PC-9 (cell line): ENCODE measurements at regions not wholly inside any gene's neighbourhood (a gene's known extent, or its start where the extent isn't known, plus 50 kb on each side); places are given as distances from the start of the nearest gene placed in this dataset.
"Not testable (repeated sequence)": the region's sequence is repeated elsewhere in the genome, so short reads cannot be mapped to it uniquely, and the experiment has no call there.

Experiments
- BruUV-seq: library from RNA; stranded (reverse); fragments of 400-500 nt; replicated peaks from 2 replicates; lab custom pipeline; 2021; lab: Mats Ljungman, UMichigan
- CTCF ChIA-PET: fragments of 300-600 bp; sonication (Branson Sonifier 250); formaldehyde crosslinking; loops from one replicate; lab custom pipeline; 2022; ENCODE audit warnings: antibody characterized with exemption; lab: Charles Lee
- POLR2A ChIA-PET: fragments of 300-600 bp; sonication (Branson Sonifier 250); formaldehyde crosslinking; loops from one replicate; lab custom pipeline; 2022; ENCODE audit warnings: antibody characterized with exemption; ENCODE audit not compliant: unreplicated experiment; lab: Charles Lee
- DNase-seq, 2 experiments: peaks; one replicate each; pipeline versions ENCODE4 v3.0.0 to v3.0.0-alpha.2; 2015 to 2022; ENCODE audit warnings: mixed read lengths in 1 of 2
- H2AFZ ChIP-seq: fragments of 200-600 bp; sonication (generic); 2 replicates; pipeline ENCODE4 v1.8.1; 2017; ENCODE audit warnings: antibody characterized with exemption
- H3F3A ChIP-seq: fragments of 200-600 bp; sonication (generic); 2 replicates; pipeline ENCODE4 v1.8.1; 2017; ENCODE audit warnings: antibody characterized with exemption, mild to moderate bottlenecking, low read depth; ENCODE audit not compliant: insufficient read depth
- H3K27ac ChIP-seq: fragments of 200-600 bp; sonication (generic); 2 replicates; pipeline ENCODE4 v1.6.1; 2016; ENCODE audit warnings: mixed run types
- H3K27me3 ChIP-seq: fragments of 200-600 bp; sonication (generic); 2 replicates; pipeline ENCODE4 v1.6.1; 2016; ENCODE audit warnings: low read depth, mixed run types; ENCODE audit not compliant: insufficient read depth
- H3K36me3 ChIP-seq: fragments of 200-600 bp; sonication (generic); 2 replicates; pipeline ENCODE4 v1.6.1; 2016; ENCODE audit warnings: low read depth, mixed run types
- H3K4me1 ChIP-seq: fragments of 200-600 bp; sonication (generic); replicated peaks from 2 replicates; pipeline ENCODE4 v1.6.1; 2016; ENCODE audit warnings: mixed run types; ENCODE audit not compliant: insufficient read depth
- H3K4me2 ChIP-seq: fragments of 200-600 bp; sonication (generic); 2 replicates; pipeline ENCODE4 v1.6.1; 2017; ENCODE audit warnings: mixed run types
- H3K4me3 ChIP-seq: fragments of 200-600 bp; sonication (generic); 2 replicates; pipeline ENCODE4 v1.6.1; 2016; ENCODE audit warnings: mixed run types
- H3K79me2 ChIP-seq: fragments of 200-600 bp; sonication (generic); 2 replicates; pipeline ENCODE4 v1.6.1; 2017; ENCODE audit warnings: low read depth, mixed run types
- H3K9me2 ChIP-seq: fragments of 200-600 bp; sonication (generic); 2 replicates; pipeline ENCODE4 v1.8.1; 2017; ENCODE audit warnings: mild to moderate bottlenecking; ENCODE audit not compliant: insufficient read depth
- H3K9me3 ChIP-seq: fragments of 200-600 bp; sonication (generic); 2 replicates; pipeline ENCODE4 v1.8.1; 2016; ENCODE audit warnings: low read depth; ENCODE audit not compliant: insufficient read depth
- H4K20me1 ChIP-seq: fragments of 200-600 bp; sonication (generic); 2 replicates; pipeline ENCODE4 v1.8.1; 2017; ENCODE audit not compliant: insufficient read depth
- CTCF ChIP-seq: fragments of 200-600 bp; sonication (generic); conservative IDR thresholded peaks from 2 replicates; pipeline ENCODE4 v1.6.1; 2017; ENCODE audit warnings: mixed run types, antibody characterized with exemption, mild to moderate bottlenecking, moderate library complexity
- EZH2 ChIP-seq: fragments of 200-600 bp; sonication (generic); IDR thresholded peaks from 2 replicates; pipeline ENCODE4 v1.8.0; 2017; ENCODE audit warnings: antibody characterized with exemption, low read depth
- intact Hi-C: fragments of 100-400 bp; cut with micrococcal nuclease; formaldehyde crosslinking; loops from one replicate; pipeline ENCODE4 v1.10.0; 2022; ENCODE audit not compliant: unreplicated experiment

GRCh38 chr3:127045435-127046045 lies 62.6 kb downstream of the PLXNA1 start:
- H3F3A ChIP-seq, result peaks cover 10% of the 10 kb centered on the region; the same call in 1 of the 2 replicates
- no peak for DNase-seq
- H3K4me1 ChIP-seq, result peaks cover 26% of the 10 kb centered on the region
- no peaks in the 10 kb centered on the region for H4K20me1 ChIP-seq
- H3K27ac ChIP-seq, result no peak overlapping the region
- H3K27me3 ChIP-seq, result peaks cover 4% of the 10 kb centered on the region; the same call in 1 of the 2 replicates
- no peaks in the 10 kb centered on the region for H3K36me3 ChIP-seq
- no TSS peak for BruUV-seq
- H3K4me2 ChIP-seq, result no peak overlapping the region
- POLR2A ChIA-PET, result interaction anchor here (0.5 kb wide), 1 partner anchor 473 kb away, joined by 4 read pairs; no protein-coding TSS in a partner anchor
- TF ChIP-seq CTCF (no peak), EZH2 (no peak)
- H3K9me2 ChIP-seq, result no peaks in the 10 kb centered on the region
- intact Hi-C loops, result no loop called here
- CTCF ChIA-PET, result interaction anchor here (0.6 to 1.0 kb wide), 2 partner anchors 28 to 650 kb away, joined by 3 to 11 read pairs; no protein-coding TSS in a partner anchor
- H3K4me3 ChIP-seq, result no peak overlapping the region
- H2AFZ ChIP-seq, result no peak overlapping the region
- no peaks in the 10 kb centered on the region for H3K79me2 ChIP-seq
- H3K9me3 ChIP-seq, result no peaks in the 10 kb centered on the region

GRCh38 chr3:127046690-127047089 lies 63.8 kb downstream of the PLXNA1 start:
- intact Hi-C loops, DNase-seq, H4K20me1 ChIP-seq, BruUV-seq, H2AFZ ChIP-seq, H3K79me2 ChIP-seq, H3K4me3 ChIP-seq, H3K9me3 ChIP-seq, H3K4me2 ChIP-seq, H3K36me3 ChIP-seq, H3F3A ChIP-seq, H3K27ac ChIP-seq, H3K27me3 ChIP-seq, H3K9me2 ChIP-seq, CTCF ChIA-PET: not testable (repeated sequence)
- H3K4me1 ChIP-seq, result peaks cover 26% of the 10 kb centered on the region
- POLR2A ChIA-PET, result interaction anchor here (0.6 kb wide), 1 partner anchor 29 kb away, joined by 17 read pairs; no protein-coding TSS in a partner anchor

- Histone ChIP-seq H3K4me2 (no peak overlapping the region), H3K9me3 (no peaks in the 10 kb centered on the region), H3F3A (peaks cover under 1% of the 10 kb centered on the region; the same call in 1 of the 2 replicates), H3K36me3 (no peaks in the 10 kb centered on the region), H2AFZ (no peak overlapping the region), H3K27ac (no peak overlapping the region), H3K79me2 (no peaks in the 10 kb centered on the region), H3K4me1 (peaks cover 6% of the 10 kb centered on the region), H4K20me1 (no peaks in the 10 kb centered on the region), H3K27me3 (peaks cover 9% of the 10 kb centered on the region; the same call in 1 of the 2 replicates), H3K9me2 (no peaks in the 10 kb centered on the region), H3K4me3 (no peak overlapping the region)
- intact Hi-C loops, result no loop called here
- TF ChIP-seq CTCF (no peak), EZH2 (no peak)
- no TSS peak for BruUV-seq
- CTCF ChIA-PET, result no interaction called here
- POLR2A ChIA-PET, result no interaction called here
- no peak for DNase-seq
Observed at GRCh38 chr3:127049393-127049792, 66.5 kb downstream of the PLXNA1 start.
